GM23248 (cell line): ENCODE measurements at regions not wholly inside any gene's neighbourhood (a gene's known extent, or its start where the extent isn't known, plus 50 kb on each side); places are given as distances from the start of the nearest gene placed in this dataset.

Source experiments
- EZH2 ChIP-seq: fragments of 200-600 bp; sonication (generic); IDR thresholded peaks from 2 replicates; pipeline ENCODE4 v1.6.1; 2018; ENCODE audit warnings: antibody characterized with exemption, mild to moderate bottlenecking; ENCODE audit not compliant: insufficient read depth, poor library complexity, severe bottlenecking
- EZH2phosphoT487 ChIP-seq: fragments of 200-600 bp; sonication (generic); IDR thresholded peaks from 2 replicates; pipeline ENCODE4 v1.6.1; 2018; ENCODE audit warnings: antibody characterized with exemption, moderate library complexity, mild to moderate bottlenecking, low read depth; ENCODE audit not compliant: insufficient read depth

GRCh38 chr12:58541300-58541690, 379.0 kb downstream of the LRIG3 start:
- TF ChIP-seq EZH2phosphoT487 (no peak), EZH2 (no peak)
